ENCODE measurements at regions not wholly inside any gene's neighbourhood (a gene's known extent, or its start where the extent isn't known, plus 50 kb on each side); places are given as distances from the start of the nearest gene placed in this dataset.

DNA sequence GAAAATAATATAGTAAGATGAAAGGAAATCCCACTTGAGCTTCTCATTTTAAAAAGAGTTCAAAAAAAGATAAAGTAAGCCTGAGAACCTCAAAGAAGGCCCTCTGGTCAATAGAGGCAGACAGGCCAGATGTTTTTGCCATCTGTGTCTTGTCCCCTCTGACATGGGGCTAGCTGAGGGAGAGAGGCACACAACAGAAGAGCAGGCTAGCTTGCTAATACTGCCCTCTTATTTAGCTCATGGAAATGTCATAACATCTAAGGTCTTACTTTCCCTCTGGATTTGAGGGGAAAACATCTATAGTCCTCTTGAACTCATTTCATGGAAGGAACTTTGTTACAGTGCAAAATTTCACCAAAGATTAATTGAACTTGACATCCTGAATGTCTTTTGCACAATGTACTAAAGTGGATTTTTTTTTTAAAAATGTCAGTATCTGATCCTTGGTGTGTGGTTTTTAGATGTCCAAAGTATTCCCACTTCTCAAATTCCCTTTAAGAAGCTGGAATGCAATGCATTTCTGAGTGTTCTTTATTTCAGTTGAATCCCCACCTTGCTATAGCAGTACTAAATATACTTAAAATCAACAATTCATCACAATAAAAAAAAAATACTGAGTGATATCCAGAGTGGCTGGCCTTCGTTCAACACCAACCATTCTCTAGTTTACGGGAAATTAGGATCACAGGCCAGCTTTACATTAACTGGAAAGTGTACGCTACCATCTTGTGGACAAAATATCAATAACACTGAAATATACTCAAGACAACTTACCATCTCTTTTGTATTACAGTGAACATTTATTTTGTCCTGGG, 176.7 kb downstream of the PAH start:
- TF ChIP-seq SUZ12 (IDR thresholded peaks at IDR 0.05) (no peak), NFRKB (IDR thresholded peaks at IDR 0.05) (no peak), BHLHE40 (IDR thresholded peaks at IDR 0.05; ENCODE audit: borderline replicate concordance) (no peak), ZNF384 (IDR thresholded peaks at IDR 0.05) (no peak), CTBP1 (IDR thresholded peaks at IDR 0.05; ENCODE audit: borderline replicate concordance) (no peak), FOXK2 (IDR thresholded peaks at IDR 0.05) (no peak), HDGF (IDR thresholded peaks at IDR 0.05; ENCODE audit: borderline replicate concordance) (no peak), SP1 (IDR thresholded peaks at IDR 0.05) (no peak)
